Heart left ventricle (tissue), 16 donors: ENCODE measurements at regions not wholly inside any gene's neighbourhood (a gene's known extent, or its start where the extent isn't known, plus 50 kb on each side); places are given as distances from the start of the nearest gene placed in this dataset.

Source experiments
- ATAC-seq, 4 donors: fragments of 200-7000 bp; cut with Tn5 transposase; one replicate each; pipeline ENCODE4 v1.9.1; 2020 to 2022; ENCODE audit warnings: moderate library complexity in 4 of 4, mild to moderate bottlenecking in 3 of 4, moderate number of reproducible peaks in 1 of 4
- DNase-seq, 5 donors: peaks; one replicate each; pipeline ENCODE4 v3.0.0-alpha.2; 2020
- H3K27ac ChIP-seq, 12 donors: fragments of 200-600 bp; sonication (generic) in 4 of 12; one replicate each; pipeline versions ENCODE4 v1.5.0 to v1.8.0; 2016 to 2022; ENCODE audit warnings: mild to moderate bottlenecking in 2 of 12
- H3K27me3 ChIP-seq, 9 donors: fragments of 200-600 bp; sonication (generic) in 2 of 9; one replicate each; pipeline versions ENCODE4 v1.5.1 to v1.8.0; 2016 to 2022; ENCODE audit warnings: mild to moderate bottlenecking in 3 of 9
- H3K36me3 ChIP-seq, 9 donors: fragments of 200-600 bp; sonication (generic) in 2 of 9; one replicate each; pipeline versions ENCODE4 v1.5.0 to v1.8.0; 2018 to 2022; ENCODE audit warnings: mild to moderate bottlenecking in 2 of 9
- H3K4me1 ChIP-seq, 12 donors: fragments of 200-600 bp; sonication (generic) in 4 of 12; one replicate each; pipeline versions ENCODE4 v1.5.0 to v1.8.0; 2016 to 2022; ENCODE audit warnings: mild to moderate bottlenecking in 3 of 12
- H3K4me3 ChIP-seq, 12 donors: fragments of 200-600 bp; sonication (generic) in 4 of 12; one replicate each; pipeline versions ENCODE4 v1.5.0 to v1.8.0; 2017 to 2022; ENCODE audit warnings: mild to moderate bottlenecking in 9 of 12, moderate library complexity in 4 of 12
- H3K9me3 ChIP-seq, 12 donors: fragments of 200-600 bp; sonication (generic) in 4 of 12; one replicate each; pipeline versions ENCODE4 v1.5.0 to v1.8.0; 2016 to 2022; ENCODE audit warnings: mild to moderate bottlenecking in 1 of 12
- CTCF ChIP-seq, 12 donors: fragments of 200-600 bp; sonication (generic) in 4 of 12; IDR thresholded peaks; one replicate each; pipeline versions ENCODE4 v1.5.0 to v1.8.0; 2018 to 2022; ENCODE audit warnings: antibody characterized with exemption in 12 of 12, mild to moderate bottlenecking in 5 of 12
- POLR2A ChIP-seq, 2 donors: fragments of 450-650 bp; IDR thresholded peaks; one replicate each; pipeline ENCODE4 v1.6.1; 2017; ENCODE audit warnings: antibody characterized with exemption in 2 of 2, mild to moderate bottlenecking in 2 of 2, moderate library complexity in 2 of 2
- WGBS, 4 donors: extraction: QIAGEN DNeasy Blood & Tissue Kit in 2 of 4; methylation state at CpG; one replicate each; pipeline versions ENCODE4 v1.1.5 to v1.1.7; 2013 to 2018; 5-methylcytosine and 5-hydroxymethylcytosine counted together
- intact Hi-C, 10 donors: fragments of 100-400 bp; cut with DNase I; formaldehyde crosslinking; loops; one replicate each; pipeline versions ENCODE4 v1.11.1 to v1.14.2; 2022
- donor health status: ischemic (EF 13 %, LVEDD 7.1; RV severe dilation, severe dysfunction).
- donor health status: healthy with polysubstance abuse.
- donor health status: DM: no; HTN: yes; CAD: no.
- donor health status: DM: no; HTN: no; CAD: no.
- donor health status: ischemic (EF 25% LVEDD 6.9; RV normal size, moderate dysfunction).
- donor health status: ischemic (EF 25% LVEDD 5.7; RV mildly dilated, moderate dysfunction).
- donor health status: healthy.
- donor health status: DM: yes; HTN: yes; CAD: no.
- donor health status: ischemic (EF 35%, LVEDD 5.7; RV mildly dilated, moderate dysfunction).
- donor health status: nonischemic (EF 11% LVEDD 7.7; RV severe dilation, severe dysfunction).
- donor health status: DM: yes; HTN: yes; CAD: no.
- donor health status: PGD.
- donor health status: ischemic (EF 29% LVEDD 5.4; RV normal size, mild dysfunction).
- donor health status: nonischemic (EF 23%, LVEDD 6.1; RV moderate dilation, normal function).

- TF ChIP-seq POLR2A (IDR thresholded peaks at IDR 0.05) (no peak), CTCF (IDR thresholded peaks at IDR 0.05) (no peak)
- H3K27me3 ChIP-seq, result no peaks in the 10 kb centered on the region
- H3K4me3 ChIP-seq, result no peak overlapping the region
- H3K27ac ChIP-seq, result no peak overlapping the region
- no peak for DNase-seq
- no peak for ATAC-seq
- no peaks in the 10 kb centered on the region for H3K36me3 ChIP-seq
- peaks cover 0 to 5% (median 0%) of the 10 kb centered on the region in 12 donors for H3K9me3 ChIP-seq
- H3K4me1 ChIP-seq, result no peaks in the 10 kb centered on the region
- WGBS, 4 donors, result 85 to 95% (median 92%) methylated on average over 1 of the region's 1 CpG
- intact Hi-C loops, result no loop called here
Observed at GRCh38 chr5:4642525-4642924, 497.6 kb upstream of the ADAMTS16 start.

DNA sequence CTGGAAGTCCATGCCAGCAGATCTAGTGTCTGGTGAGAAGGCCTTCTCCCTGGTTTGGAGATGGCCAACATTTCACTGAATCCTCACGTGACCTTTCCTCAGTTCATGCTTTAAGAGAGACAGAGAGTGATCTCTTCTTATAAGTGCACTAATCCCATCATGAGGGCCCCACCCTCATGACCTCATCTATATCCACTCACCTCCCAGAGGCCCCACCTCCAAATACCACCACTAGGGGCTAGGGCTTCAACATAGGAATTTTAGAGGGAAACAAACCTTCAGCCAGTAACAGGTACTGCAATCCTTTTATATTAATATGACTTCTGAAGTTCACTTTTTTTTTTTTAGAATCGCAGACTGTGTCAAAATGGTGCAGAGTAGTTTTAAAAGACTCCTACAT lies 496.9 kb upstream of the ADAMTS16 start:
- no peak for ATAC-seq
- Histone ChIP-seq H3K4me3 (no peak overlapping the region), H3K9me3 (peaks cover 0 to 5% (median 0%) of the 10 kb centered on the region in 12 donors), H3K4me1 (no peaks in the 10 kb centered on the region), H3K36me3 (no peaks in the 10 kb centered on the region), H3K27me3 (no peaks in the 10 kb centered on the region), H3K27ac (no peak overlapping the region)
- DNase-seq, result no peak
- 89 to 95% (median 89%) methylated on average over 2 of the region's 2 CpGs for WGBS, 4 donors
- TF ChIP-seq CTCF (IDR thresholded peaks at IDR 0.05), result no peak
- TF ChIP-seq POLR2A (IDR thresholded peaks at IDR 0.05), result no peak
- intact Hi-C loops, result no loop called here

DNA sequence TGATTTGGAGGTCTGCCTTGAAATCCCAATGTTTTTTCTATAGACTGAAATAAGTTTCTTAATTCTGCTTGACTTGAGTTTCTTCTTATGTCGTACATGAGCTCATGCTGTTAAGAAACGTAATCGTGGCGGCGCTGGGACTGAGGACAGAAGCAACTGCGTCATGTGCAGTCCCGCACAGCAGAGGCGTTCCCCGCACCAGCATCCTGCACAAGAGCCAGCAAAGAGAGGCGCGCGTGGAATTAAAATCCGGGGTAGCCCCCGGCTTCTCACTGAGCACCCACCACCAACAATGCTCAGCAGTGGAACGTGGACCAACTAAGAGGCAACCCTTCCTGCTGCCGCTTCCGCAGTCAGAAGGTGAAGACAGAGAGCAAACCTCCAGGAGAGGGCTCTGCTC lies 496.2 kb upstream of the ADAMTS16 start:
- H3K9me3 ChIP-seq, result peaks cover 0 to 5% (median 0%) of the 10 kb centered on the region in 12 donors
- TF ChIP-seq CTCF (IDR thresholded peaks at IDR 0.05) (no peak), POLR2A (IDR thresholded peaks at IDR 0.05) (no peak)
- no peaks in the 10 kb centered on the region for H3K27me3 ChIP-seq
- ATAC-seq (no peak), DNase-seq (no peak)
- intact Hi-C loops, result no loop called here
- H3K27ac ChIP-seq, result no peak overlapping the region
- WGBS, 4 donors, result 93 to 97% (median 95%) methylated on average over 15 to 17 of the region's 17 CpGs
- no peak overlapping the region for H3K4me3 ChIP-seq
- no peaks in the 10 kb centered on the region for H3K4me1 ChIP-seq
- no peaks in the 10 kb centered on the region for H3K36me3 ChIP-seq

GRCh38 chr5:4646715-4647375 lies 493.3 kb upstream of the ADAMTS16 start:
- H3K36me3 ChIP-seq, result no peaks in the 10 kb centered on the region
- H3K27me3 ChIP-seq, result no peaks in the 10 kb centered on the region
- peaks cover 0 to 5% (median 0%) of the 10 kb centered on the region in 12 donors for H3K9me3 ChIP-seq
- H3K4me1 ChIP-seq, result no peaks in the 10 kb centered on the region
- no peak for ATAC-seq
- no peak overlapping the region for H3K27ac ChIP-seq
- intact Hi-C loops, result no loop called here
- H3K4me3 ChIP-seq, result no peak overlapping the region
- WGBS, 4 donors, result 67 to 77% (median 75%) methylated on average over 8 of the region's 8 CpGs
- DNase-seq, result no peak
- TF ChIP-seq CTCF (IDR thresholded peaks at IDR 0.05), result no peak
- TF ChIP-seq POLR2A (IDR thresholded peaks at IDR 0.05), result no peak
